Nephron (organoid): ENCODE measurements at regions not wholly inside any gene's neighbourhood (a gene's known extent, or its start where the extent isn't known, plus 50 kb on each side); places are given as distances from the start of the nearest gene placed in this dataset.
"Not testable (repeated sequence)": the region's sequence is repeated elsewhere in the genome, so short reads cannot be mapped to it uniquely, and the experiment has no call there.

Experiments
- H3K27ac Mint-ChIP-seq, 3 experiments: 2 replicates each; pipeline ENCODE4 v1.8.0; 2020; ENCODE audit warnings: mixed read lengths in 3 of 3, mild to moderate bottlenecking in 2 of 3, moderate library complexity in 1 of 3
- H3K27me3 Mint-ChIP-seq: 2 replicates; pipeline ENCODE4 v1.8.0; 2021; ENCODE audit warnings: low read depth, mild to moderate bottlenecking, moderate library complexity, mixed read lengths
- H3K36me3 Mint-ChIP-seq: 2 replicates; pipeline ENCODE4 v1.8.0; 2020; ENCODE audit warnings: low read depth, mixed read lengths
- H3K4me1 Mint-ChIP-seq: 2 replicates; pipeline ENCODE4 v1.8.0; 2020; ENCODE audit warnings: mixed read lengths
- H3K4me3 Mint-ChIP-seq, 3 experiments: 2 replicates each; pipeline ENCODE4 v1.8.0; 2020; ENCODE audit warnings: mild to moderate bottlenecking in 3 of 3, mixed read lengths in 3 of 3, moderate library complexity in 2 of 3
- H3K9me3 Mint-ChIP-seq: 2 replicates; pipeline ENCODE4 v1.8.0; 2020; ENCODE audit warnings: mixed read lengths
- TF ChIP-seq, protein P1 (sequence below), 3 experiments: fragments of 200-600 bp; sonication (generic); IDR thresholded peaks; one replicate each; pipeline ENCODE4 v1.5.0; 2021; ENCODE audit warnings: antibody characterized with exemption in 3 of 3; ENCODE audit not compliant: unreplicated experiment in 3 of 3

GRCh38 chr12:33111850-33112249 is 215.3 kb upstream of the PKP2 start:
- no peak overlapping the region for H3K27ac Mint-ChIP-seq
- TF ChIP-seq, protein P1, sequence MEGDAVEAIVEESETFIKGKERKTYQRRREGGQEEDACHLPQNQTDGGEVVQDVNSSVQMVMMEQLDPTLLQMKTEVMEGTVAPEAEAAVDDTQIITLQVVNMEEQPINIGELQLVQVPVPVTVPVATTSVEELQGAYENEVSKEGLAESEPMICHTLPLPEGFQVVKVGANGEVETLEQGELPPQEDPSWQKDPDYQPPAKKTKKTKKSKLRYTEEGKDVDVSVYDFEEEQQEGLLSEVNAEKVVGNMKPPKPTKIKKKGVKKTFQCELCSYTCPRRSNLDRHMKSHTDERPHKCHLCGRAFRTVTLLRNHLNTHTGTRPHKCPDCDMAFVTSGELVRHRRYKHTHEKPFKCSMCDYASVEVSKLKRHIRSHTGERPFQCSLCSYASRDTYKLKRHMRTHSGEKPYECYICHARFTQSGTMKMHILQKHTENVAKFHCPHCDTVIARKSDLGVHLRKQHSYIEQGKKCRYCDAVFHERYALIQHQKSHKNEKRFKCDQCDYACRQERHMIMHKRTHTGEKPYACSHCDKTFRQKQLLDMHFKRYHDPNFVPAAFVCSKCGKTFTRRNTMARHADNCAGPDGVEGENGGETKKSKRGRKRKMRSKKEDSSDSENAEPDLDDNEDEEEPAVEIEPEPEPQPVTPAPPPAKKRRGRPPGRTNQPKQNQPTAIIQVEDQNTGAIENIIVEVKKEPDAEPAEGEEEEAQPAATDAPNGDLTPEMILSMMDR (IDR thresholded peaks at IDR 0.05; ENCODE audit: unreplicated experiment in 3 of 3) = no peak
- peaks cover 5% of the 10 kb centered on the region for H3K9me3 Mint-ChIP-seq
- no peaks in the 10 kb centered on the region for H3K4me1 Mint-ChIP-seq
- no peaks in the 10 kb centered on the region for H3K36me3 Mint-ChIP-seq
- H3K27me3 Mint-ChIP-seq = no peaks in the 10 kb centered on the region
- no peak overlapping the region for H3K4me3 Mint-ChIP-seq

GRCh38 chr12:33107827-33108226 is 211.2 kb upstream of the PKP2 start:
- H3K36me3 Mint-ChIP-seq, H3K27ac Mint-ChIP-seq, H3K9me3 Mint-ChIP-seq, H3K27me3 Mint-ChIP-seq, H3K4me1 Mint-ChIP-seq, H3K4me3 Mint-ChIP-seq: not testable (repeated sequence)

DNA sequence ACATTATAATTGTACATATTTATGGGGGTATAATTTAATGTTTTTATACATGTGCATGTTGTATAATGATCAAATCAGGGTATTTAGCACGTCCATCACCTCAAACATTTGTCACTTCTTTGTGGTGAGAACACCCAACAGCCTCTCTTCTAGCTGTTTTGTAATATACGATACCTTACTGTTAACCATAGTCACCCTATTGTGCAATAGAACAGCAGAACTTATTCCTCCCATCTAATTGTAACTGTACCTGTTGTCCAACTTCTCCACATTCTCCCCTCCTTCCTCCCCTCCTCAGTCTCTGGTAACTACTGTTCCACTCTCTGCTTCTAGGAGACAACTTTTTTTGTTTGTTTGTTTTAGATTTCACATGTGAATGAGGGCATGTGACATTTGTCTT is 197.0 kb upstream of the PKP2 start:
- Mint-ChIP-seq H3K4me3 (no peak overlapping the region), H3K36me3 (no peaks in the 10 kb centered on the region), H3K27me3 (peaks cover 3% of the 10 kb centered on the region), H3K27ac (no peak overlapping the region), H3K4me1 (no peaks in the 10 kb centered on the region), H3K9me3 (no peaks in the 10 kb centered on the region)
- TF ChIP-seq, protein P1 (IDR thresholded peaks at IDR 0.05; ENCODE audit: unreplicated experiment in 3 of 3) = no peak

DNA sequence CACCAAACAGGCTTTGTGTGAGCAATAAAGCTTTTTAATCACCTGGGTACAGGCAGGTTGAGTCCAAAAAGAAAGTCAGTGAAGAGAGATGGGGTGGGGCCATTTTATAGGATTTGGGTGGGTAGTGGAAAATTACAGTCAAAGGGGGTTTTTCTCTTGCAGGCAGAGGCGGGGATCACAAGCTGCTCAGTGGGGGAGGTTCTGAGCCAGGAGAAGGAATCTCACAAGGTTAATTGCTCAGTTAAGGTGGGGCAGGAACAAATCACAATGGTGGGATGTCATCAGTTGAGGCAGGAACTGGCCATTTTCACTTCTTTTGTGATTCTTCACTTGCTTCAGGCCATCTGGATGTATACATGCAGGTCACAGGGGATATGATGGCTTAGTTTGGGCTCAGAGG is 191.3 kb upstream of the PKP2 start:
- not testable (repeated sequence) for H3K27me3 Mint-ChIP-seq

GRCh38 chr12:33076401-33076800 is 179.8 kb upstream of the PKP2 start:
- H3K27ac Mint-ChIP-seq, H3K27me3 Mint-ChIP-seq, H3K36me3 Mint-ChIP-seq, H3K4me1 Mint-ChIP-seq, H3K4me3 Mint-ChIP-seq: not testable (repeated sequence)
- peaks cover 14% of the 10 kb centered on the region for H3K9me3 Mint-ChIP-seq

More for the DNA sequence above, 191.3 kb upstream of the PKP2 start:
- not testable (repeated sequence) for H3K27ac Mint-ChIP-seq, H3K9me3 Mint-ChIP-seq, H3K36me3 Mint-ChIP-seq, H3K4me1 Mint-ChIP-seq, H3K4me3 Mint-ChIP-seq

DNA sequence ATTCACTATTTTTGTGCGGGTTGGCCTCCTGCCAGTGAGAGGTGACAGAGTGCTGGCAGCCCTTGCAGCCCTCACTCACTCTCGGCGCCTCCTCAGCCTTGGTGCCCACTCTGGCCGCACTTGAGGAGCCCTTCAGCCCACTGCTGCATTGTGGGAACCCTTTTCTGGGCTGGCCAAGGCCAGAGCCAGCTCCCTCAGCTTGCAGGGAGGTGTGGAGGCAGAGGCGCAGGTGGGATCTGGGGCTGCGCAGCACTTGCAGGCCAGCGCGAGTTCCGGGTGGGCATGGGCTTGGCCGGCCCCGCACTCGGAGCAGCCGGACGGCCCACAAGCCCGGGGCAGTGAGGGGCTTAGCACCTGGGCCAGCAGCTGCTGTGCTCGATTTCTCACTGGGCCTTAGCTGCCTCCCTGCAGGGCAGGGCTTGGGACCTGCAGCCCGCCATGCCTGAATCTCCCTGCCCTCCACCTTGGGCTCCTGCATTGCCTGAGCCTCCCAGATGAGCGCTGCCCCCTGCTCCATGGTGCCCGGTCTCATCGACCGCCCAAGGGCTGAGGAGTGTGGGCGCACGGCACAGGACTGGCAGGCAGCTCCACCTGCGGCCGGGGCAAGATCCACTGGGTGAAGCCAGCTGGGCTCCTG is 178.7 kb upstream of the PKP2 start:
- not testable (repeated sequence) for H3K36me3 Mint-ChIP-seq, H3K27me3 Mint-ChIP-seq, H3K4me1 Mint-ChIP-seq, H3K27ac Mint-ChIP-seq, H3K4me3 Mint-ChIP-seq
- peaks cover 14% of the 10 kb centered on the region for H3K9me3 Mint-ChIP-seq

DNA sequence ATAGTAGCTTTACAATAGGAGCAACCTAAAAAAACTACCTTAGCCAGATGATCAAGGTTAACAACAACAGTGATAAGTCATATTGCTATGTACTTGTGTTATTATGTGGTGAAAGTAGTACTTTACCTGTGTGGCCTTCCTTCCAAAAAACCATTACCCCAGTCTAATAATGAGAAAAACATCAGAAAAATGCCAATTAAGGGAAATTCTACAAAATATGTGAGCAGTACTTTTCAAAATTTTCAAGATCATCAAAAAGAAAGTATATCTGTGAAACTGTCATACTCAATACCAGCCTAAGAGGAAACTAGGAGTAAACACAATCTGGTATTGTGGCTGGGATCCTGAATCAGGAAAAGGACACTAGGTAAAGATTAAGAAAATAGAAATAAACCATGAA is 165.3 kb upstream of the PKP2 start:
- Mint-ChIP-seq H3K27ac (no peak overlapping the region), H3K4me1 (no peaks in the 10 kb centered on the region), H3K36me3 (no peaks in the 10 kb centered on the region), H3K4me3 (no peak overlapping the region), H3K9me3 (peaks cover under 1% of the 10 kb centered on the region), H3K27me3 (no peaks in the 10 kb centered on the region)
- TF ChIP-seq, protein P1 (IDR thresholded peaks at IDR 0.05; ENCODE audit: unreplicated experiment in 3 of 3) = no peak

- no peak overlapping the region for H3K27ac Mint-ChIP-seq
- no peaks in the 10 kb centered on the region for H3K4me1 Mint-ChIP-seq
- no peaks in the 10 kb centered on the region for H3K9me3 Mint-ChIP-seq
- TF ChIP-seq, protein P1 (IDR thresholded peaks at IDR 0.05; ENCODE audit: unreplicated experiment in 3 of 3) = no peak
- H3K36me3 Mint-ChIP-seq = no peaks in the 10 kb centered on the region
- H3K4me3 Mint-ChIP-seq = no peak overlapping the region
- H3K27me3 Mint-ChIP-seq = peaks cover 5% of the 10 kb centered on the region
These were observed 157.8 kb upstream of the PKP2 start for GRCh38 chr12:33054371-33054770.
